ENCODE measurements at regions not wholly inside any gene's neighbourhood (a gene's known extent, or its start where the extent isn't known, plus 50 kb on each side); places are given as distances from the start of the nearest gene placed in this dataset.

GRCh38 chr2:220096406-220096805 is 469.0 kb downstream of the SLC4A3 start:
- Histone ChIP-seq H3K27ac (no peak overlapping the region), H3K36me3 (no peaks in the 10 kb centered on the region), H3K27me3 (no peaks in the 10 kb centered on the region), H3K4me1 (ENCODE audit: insufficient read depth) (no peaks in the 10 kb centered on the region), H3K4me3 (no peak overlapping the region), H3K9me3 (no peaks in the 10 kb centered on the region)
- intact Hi-C loops (cut with DNase I), result no loop called here
- WGBS, 3 donors, result 40 to 69% (median 62%) methylated on average over 2 of the region's 2 CpGs
- TF ChIP-seq POLR2A (IDR thresholded peaks at IDR 0.05) (no peak), CTCF (IDR thresholded peaks at IDR 0.05) (no peak), EP300 (IDR thresholded peaks at IDR 0.05) (no peak)
- no peak for DNase-seq

- intact Hi-C loops (cut with DNase I), result no loop called here
- TF ChIP-seq CTCF (IDR thresholded peaks at IDR 0.05) (no peak), EP300 (IDR thresholded peaks at IDR 0.05) (no peak), POLR2A (IDR thresholded peaks at IDR 0.05) (no peak)
- Histone ChIP-seq H3K36me3 (no peaks in the 10 kb centered on the region), H3K4me1 (ENCODE audit: insufficient read depth) (no peaks in the 10 kb centered on the region), H3K4me3 (no peak overlapping the region), H3K9me3 (no peaks in the 10 kb centered on the region), H3K27me3 (no peaks in the 10 kb centered on the region), H3K27ac (no peak overlapping the region)
- 83 to 87% (median 85%) methylated on average over 6 of the region's 6 CpGs for WGBS, 3 donors
- DNase-seq, result no peak
These were observed 474.6 kb downstream of the SLC4A3 start for GRCh38 chr2:220101980-220102379.

GRCh38 chr2:220103596-220103995 is 476.2 kb downstream of the SLC4A3 start:
- intact Hi-C loops (cut with DNase I), result no loop called here
- no peak overlapping the region for H3K4me3 ChIP-seq
- no peaks in the 10 kb centered on the region for H3K27me3 ChIP-seq
- no peaks in the 10 kb centered on the region for H3K4me1 ChIP-seq (ENCODE audit: insufficient read depth)
- no peaks in the 10 kb centered on the region for H3K36me3 ChIP-seq
- H3K9me3 ChIP-seq, result no peaks in the 10 kb centered on the region
- 84 to 90% (median 89%) methylated on average over 2 of the region's 2 CpGs for WGBS, 3 donors
- DNase-seq, result no peak
- no peak overlapping the region for H3K27ac ChIP-seq
- TF ChIP-seq EP300 (IDR thresholded peaks at IDR 0.05) (no peak), CTCF (IDR thresholded peaks at IDR 0.05) (no peak), POLR2A (IDR thresholded peaks at IDR 0.05) (no peak)

GRCh38 chr2:220104871-220105351 is 477.5 kb downstream of the SLC4A3 start:
- TF ChIP-seq CTCF (IDR thresholded peaks at IDR 0.05) (no peak), POLR2A (IDR thresholded peaks at IDR 0.05) (no peak), EP300 (IDR thresholded peaks at IDR 0.05) (no peak)
- intact Hi-C loops (cut with DNase I), result no loop called here

More at GRCh38 chr2:220104871-220105351, 477.5 kb downstream of the SLC4A3 start:
- Histone ChIP-seq H3K36me3 (no peaks in the 10 kb centered on the region), H3K9me3 (no peaks in the 10 kb centered on the region), H3K4me3 (no peak overlapping the region), H3K27ac (no peak overlapping the region), H3K27me3 (no peaks in the 10 kb centered on the region), H3K4me1 (ENCODE audit: insufficient read depth) (no peaks in the 10 kb centered on the region)
- peak; percentile 19 to 31 (median 27) for DNase-seq
- 40 to 56% (median 44%) methylated on average over 7 of the region's 7 CpGs for WGBS, 3 donors
